EL (cell line): ENCODE measurements at regions not wholly inside any gene's neighbourhood (a gene's known extent, or its start where the extent isn't known, plus 50 kb on each side); places are given as distances from the start of the nearest gene placed in this dataset.
"Not testable (repeated sequence)": the region's sequence is repeated elsewhere in the genome, so short reads cannot be mapped to it uniquely, and the experiment has no call there.

Source experiments
- DNase-seq: peaks from one replicate; pipeline ENCODE4 v3.0.0-alpha.2; 2016

DNA sequence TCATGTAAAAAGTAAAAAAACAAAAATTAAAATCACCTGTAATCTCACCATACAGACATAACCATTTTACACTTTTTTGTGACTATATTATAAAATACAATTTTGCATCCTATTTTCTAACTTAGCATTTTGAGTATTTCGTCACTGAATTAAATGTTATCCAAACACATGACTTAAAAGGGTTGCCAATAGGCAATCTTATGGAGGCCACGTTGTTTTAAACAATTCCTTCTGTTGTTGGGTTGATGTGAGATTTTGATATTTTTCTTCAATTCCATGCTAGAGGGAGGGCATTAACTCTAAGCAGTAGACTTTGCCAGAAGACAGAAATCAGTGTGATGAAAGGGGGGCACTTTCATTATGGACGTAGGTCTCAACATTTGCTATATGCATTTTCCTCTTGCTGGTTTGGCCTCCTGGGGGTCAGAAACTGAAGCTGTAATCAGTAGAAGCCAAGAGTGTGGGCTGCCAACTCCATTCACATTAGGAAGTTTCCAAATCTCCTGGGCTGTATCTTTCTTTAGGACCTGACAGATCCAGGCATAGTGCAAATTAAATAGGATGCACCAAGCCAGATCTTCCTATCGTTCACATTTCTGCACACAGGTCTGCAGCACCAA is 614.2 kb upstream of the CLINT1 start:
- no peak for DNase-seq

DNA sequence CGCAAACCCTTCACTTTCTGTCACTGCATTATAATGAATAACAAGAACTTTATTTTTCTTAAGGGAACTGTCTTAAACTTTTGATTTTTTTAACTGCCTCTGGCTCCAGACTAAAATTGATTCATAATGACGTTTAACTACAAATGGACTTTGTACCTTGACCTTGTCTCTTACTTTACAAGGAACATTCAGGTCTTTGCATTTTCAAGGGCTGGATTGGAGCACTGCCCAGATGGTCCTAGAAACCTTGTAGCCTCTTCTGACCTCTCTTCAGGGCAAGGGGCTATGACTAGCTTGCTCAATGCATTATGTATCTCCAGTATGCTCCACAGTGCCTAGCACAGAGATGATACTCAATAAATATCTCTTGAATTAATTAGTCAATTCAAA is 612.6 kb upstream of the CLINT1 start:
- DNase-seq, result no peak

- DNase-seq, result no peak
These were observed 612.0 kb upstream of the CLINT1 start for GRCh38 chr5:158470764-158471534.

GRCh38 chr5:158468444-158468843 is 609.5 kb upstream of the CLINT1 start:
- no peak for DNase-seq

- no peak for DNase-seq
These were observed 607.2 kb upstream of the CLINT1 start for GRCh38 chr5:158466191-158466590.

GRCh38 chr5:158465086-158465972 is 606.4 kb upstream of the CLINT1 start:
- no peak for DNase-seq

DNA sequence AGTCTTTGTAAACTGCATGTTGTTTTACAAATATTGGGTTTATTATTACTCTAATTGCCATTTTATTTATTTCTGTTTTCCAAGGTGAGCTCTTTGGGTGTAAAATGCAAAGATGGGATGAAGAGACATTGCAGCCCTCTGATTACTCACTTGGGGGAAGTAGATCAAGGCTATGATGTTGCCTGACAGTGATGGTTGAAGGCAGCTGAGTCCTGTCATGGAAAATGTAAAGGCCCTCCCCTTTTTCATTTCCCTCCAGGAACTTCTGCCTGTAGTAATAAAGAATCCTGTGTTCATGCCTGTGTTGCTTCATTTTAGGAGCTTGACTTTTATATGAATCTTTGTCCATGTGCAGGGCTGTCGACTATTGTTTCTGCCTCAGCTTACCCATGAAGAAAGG is 605.4 kb upstream of the CLINT1 start:
- no peak for DNase-seq

DNA sequence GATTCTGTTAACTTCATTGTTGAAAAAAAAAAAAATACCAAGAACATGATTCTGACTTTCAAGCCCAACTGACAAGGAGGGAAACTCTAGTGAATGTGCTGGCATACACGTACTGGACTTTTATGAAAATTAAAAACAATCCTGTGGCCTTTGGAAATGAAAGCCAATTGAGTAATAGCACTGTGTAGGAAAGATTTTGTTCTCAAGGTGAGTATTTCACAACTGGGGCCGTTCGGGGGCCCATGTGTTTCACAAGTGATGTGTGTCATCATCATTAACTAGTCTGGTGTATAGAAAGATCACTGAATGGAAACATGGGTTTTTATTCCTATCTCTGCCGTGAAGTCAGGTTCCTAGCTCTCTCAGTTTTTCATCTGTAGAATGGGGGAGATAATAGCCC is 605.0 kb upstream of the CLINT1 start:
- DNase-seq, result peak; percentile 16

- DNase-seq, result peak; percentile 55
These were observed 604.2 kb upstream of the CLINT1 start for GRCh38 chr5:158463188-158463587.

GRCh38 chr5:158462349-158463114 is 603.6 kb upstream of the CLINT1 start:
- DNase-seq, result no peak

DNA sequence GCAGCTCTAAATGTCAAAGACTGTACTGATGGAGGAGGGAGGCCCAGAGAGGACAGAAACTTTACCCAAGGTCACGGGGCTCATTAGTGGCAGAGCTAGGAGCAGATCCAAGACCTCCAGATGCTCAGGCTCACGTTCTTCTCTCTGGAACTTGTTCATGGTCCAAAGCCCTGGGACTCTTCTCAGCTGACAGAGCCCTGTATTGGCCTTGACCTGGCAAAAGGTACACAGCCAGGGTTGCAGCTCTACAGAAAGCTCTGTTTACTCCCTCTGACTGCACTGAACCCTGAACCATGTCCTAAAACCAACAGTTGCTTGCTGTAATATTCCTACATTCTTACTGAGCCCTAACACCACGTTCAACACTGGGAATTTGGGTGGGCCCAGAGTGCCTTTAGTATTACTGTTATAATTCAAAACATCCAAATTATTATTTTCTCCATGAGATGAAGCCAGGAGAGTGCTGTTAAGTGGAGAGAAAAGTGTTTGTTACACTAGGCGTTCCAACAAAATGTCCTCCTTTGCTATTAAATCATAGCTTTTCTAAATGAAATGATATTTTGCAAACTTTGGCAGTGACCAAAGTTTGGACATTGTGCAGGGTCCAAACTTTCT is 602.4 kb upstream of the CLINT1 start:
- DNase-seq, result no peak

- DNase-seq, result no peak
These were observed 599.1 kb upstream of the CLINT1 start for GRCh38 chr5:158458086-158458485.

- peak; percentile 97 for DNase-seq
These were observed 597.8 kb upstream of the CLINT1 start for GRCh38 chr5:158456756-158457155.

DNA sequence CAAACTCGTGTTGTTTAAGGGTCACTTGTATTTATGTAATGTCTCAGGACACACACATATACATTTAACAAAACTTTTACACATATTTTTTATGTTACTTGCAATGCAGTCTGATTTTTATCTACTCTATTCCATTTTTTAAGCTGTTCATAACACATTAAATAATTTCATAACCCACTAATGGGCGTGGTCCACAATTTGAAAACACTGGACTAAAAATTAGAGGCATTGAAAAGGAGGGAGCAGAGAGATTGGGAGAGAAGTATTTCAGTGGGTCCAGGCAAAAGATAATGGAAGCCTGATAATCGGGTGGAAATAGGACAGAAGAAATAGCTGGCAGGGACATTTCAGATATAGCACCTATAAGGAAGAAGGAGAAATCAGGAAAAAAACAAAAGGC is 597.3 kb upstream of the CLINT1 start:
- DNase-seq, result no peak

DNA sequence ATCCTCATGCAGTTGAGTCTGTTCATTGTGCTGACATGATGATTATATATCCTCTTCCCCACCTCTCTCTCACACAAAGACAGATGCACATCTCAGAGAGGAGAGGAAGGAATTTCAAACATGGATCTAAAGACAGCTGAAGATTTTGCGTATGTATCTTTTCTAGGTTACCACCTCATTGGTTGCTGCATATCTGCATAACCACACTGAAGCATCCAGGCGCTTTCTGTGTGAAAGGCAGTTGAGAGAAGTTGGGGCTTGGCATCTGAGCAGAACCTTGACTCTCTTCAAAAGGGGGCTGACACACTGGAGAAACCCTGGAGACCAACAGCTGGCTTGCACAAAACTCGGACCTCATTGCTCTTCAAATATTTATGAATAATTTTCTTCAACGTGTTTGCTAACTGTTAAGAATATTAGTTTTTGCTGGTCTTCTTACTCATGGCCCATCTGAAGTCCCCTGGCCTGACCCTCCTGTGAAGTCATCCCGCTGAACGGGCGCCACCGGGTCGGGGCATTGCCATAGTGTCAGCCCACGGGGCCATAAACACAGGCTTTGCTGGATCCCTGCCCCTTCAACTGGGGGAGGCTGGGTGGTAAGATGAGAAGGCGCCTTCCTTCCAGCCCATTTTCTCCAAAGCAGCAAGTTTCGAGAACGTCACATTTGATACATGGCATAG is 593.2 kb upstream of the CLINT1 start:
- no peak for DNase-seq

- DNase-seq, result no peak
These were observed 592.5 kb upstream of the CLINT1 start for GRCh38 chr5:158451203-158451992.

DNA sequence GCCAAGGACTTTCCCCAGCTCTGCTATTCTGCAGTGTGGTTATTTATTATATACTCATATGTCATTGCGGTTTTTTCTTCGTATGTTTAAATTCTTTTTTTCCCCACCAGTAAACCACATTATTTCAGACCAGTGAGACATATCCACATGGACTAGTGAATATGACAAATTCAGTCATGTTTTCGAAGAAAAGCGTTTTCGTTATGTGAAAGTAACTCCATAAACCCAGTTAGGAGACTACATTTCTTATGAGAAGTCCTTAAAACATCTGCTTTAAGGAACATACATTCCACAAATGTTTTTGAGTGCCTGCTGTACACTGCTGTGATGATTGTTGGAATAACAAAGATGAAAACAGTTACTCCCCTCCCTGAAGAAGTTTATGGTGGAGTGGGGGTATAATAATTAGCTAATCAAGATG is 591.8 kb upstream of the CLINT1 start:
- DNase-seq, result peak; percentile 12

GRCh38 chr5:158446761-158447160 is 587.8 kb upstream of the CLINT1 start:
- not testable (repeated sequence) for DNase-seq

- not testable (repeated sequence) for DNase-seq
These were observed 580.3 kb upstream of the CLINT1 start for GRCh38 chr5:158439204-158439603.

- no peak for DNase-seq
These were observed 577.5 kb upstream of the CLINT1 start for GRCh38 chr5:158436271-158437065.
